RWPE2 (cell line): ENCODE measurements at regions not wholly inside any gene's neighbourhood (a gene's known extent, or its start where the extent isn't known, plus 50 kb on each side); places are given as distances from the start of the nearest gene placed in this dataset.

Experiments
- ATAC-seq: fragments of 200-7000 bp; cut with Tn5 transposase; 3 replicates; pipeline ENCODE4 v1.9.1; 2021; ENCODE audit warnings: low read depth
- DNase-seq: peaks from one replicate; pipeline ENCODE4 v3.0.0-alpha.2; 2020; ENCODE audit warnings: low spot score
- H3K27ac ChIP-seq: fragments of 450-650 bp; 2 replicates; pipeline ENCODE4 v1.5.1; 2017; ENCODE audit warnings: mild to moderate bottlenecking; ENCODE audit not compliant: poor library complexity, severe bottlenecking
- H3K27me3 ChIP-seq: fragments of 250-450 bp; sonication (Bioruptor Pico); 2 replicates; pipeline ENCODE4 v1.5.1; 2021; ENCODE audit warnings: mild to moderate bottlenecking, moderate library complexity; ENCODE audit not compliant: insufficient read depth, poor library complexity, severe bottlenecking
- H3K36me3 ChIP-seq: fragments of 250-450 bp; sonication (Bioruptor Pico); 2 replicates; pipeline ENCODE4 v1.5.1; 2020; ENCODE audit warnings: low read depth, mild to moderate bottlenecking, moderate library complexity
- H3K4me1 ChIP-seq: fragments of 250-450 bp; sonication (Bioruptor Pico); 2 replicates; pipeline ENCODE4 v1.5.1; 2021; ENCODE audit warnings: mild to moderate bottlenecking, moderate library complexity; ENCODE audit not compliant: insufficient read depth, poor library complexity, severe bottlenecking
- H3K4me3 ChIP-seq: fragments of 250-450 bp; sonication (Bioruptor Pico); 2 replicates; pipeline ENCODE4 v1.5.1; 2021; ENCODE audit warnings: mild to moderate bottlenecking, moderate library complexity; ENCODE audit not compliant: severe bottlenecking
- H3K9me3 ChIP-seq: fragments of 250-450 bp; sonication (Bioruptor Pico); 2 replicates; pipeline ENCODE4 v1.5.1; 2021; ENCODE audit warnings: mild to moderate bottlenecking, moderate library complexity; ENCODE audit not compliant: severe bottlenecking
- CTCF ChIP-seq: fragments of 450-650 bp; IDR thresholded peaks from one replicate; pipeline ENCODE4 v1.5.1; 2017; ENCODE audit warnings: mild to moderate bottlenecking, moderate library complexity; ENCODE audit not compliant: poor library complexity, severe bottlenecking

- no peaks in the 10 kb centered on the region for H3K9me3 ChIP-seq
- DNase-seq (no peak), ATAC-seq (no peak)
- no peaks in the 10 kb centered on the region for H3K27me3 ChIP-seq
- no peak overlapping the region for H3K4me3 ChIP-seq
- TF ChIP-seq CTCF, result no peak
- H3K36me3 ChIP-seq, result no peaks in the 10 kb centered on the region
- H3K4me1 ChIP-seq, result peaks cover 8% of the 10 kb centered on the region
- H3K27ac ChIP-seq, result no peak overlapping the region
Measured at GRCh38 chr3:124398594-124398993, 331.7 kb upstream of the UMPS start.

GRCh38 chr3:124401843-124402242 is 328.4 kb upstream of the UMPS start:
- DNase-seq, result no peak
- ATAC-seq, result no peak
- Histone ChIP-seq H3K36me3 (no peaks in the 10 kb centered on the region), H3K4me1 (peaks cover 8% of the 10 kb centered on the region), H3K4me3 (no peak overlapping the region), H3K27ac (no peak overlapping the region), H3K9me3 (no peaks in the 10 kb centered on the region), H3K27me3 (no peaks in the 10 kb centered on the region)
- no peak for TF ChIP-seq CTCF

GRCh38 chr3:124402791-124403190 is 327.5 kb upstream of the UMPS start:
- no peak for DNase-seq
- Histone ChIP-seq H3K4me3 (no peak overlapping the region), H3K27ac (no peak overlapping the region), H3K9me3 (no peaks in the 10 kb centered on the region), H3K36me3 (no peaks in the 10 kb centered on the region), H3K27me3 (no peaks in the 10 kb centered on the region), H3K4me1 (no peaks in the 10 kb centered on the region)
- no peak for ATAC-seq
- no peak for TF ChIP-seq CTCF

GRCh38 chr3:124404621-124405020 is 325.6 kb upstream of the UMPS start:
- H3K4me1 ChIP-seq, result peaks cover 1% of the 10 kb centered on the region
- no peaks in the 10 kb centered on the region for H3K9me3 ChIP-seq
- ATAC-seq, result no peak
- no peak overlapping the region for H3K4me3 ChIP-seq
- H3K36me3 ChIP-seq, result no peaks in the 10 kb centered on the region
- DNase-seq, result no peak
- no peaks in the 10 kb centered on the region for H3K27me3 ChIP-seq
- H3K27ac ChIP-seq, result no peak overlapping the region
- TF ChIP-seq CTCF, result no peak

GRCh38 chr3:124407260-124407659 is 323.0 kb upstream of the UMPS start:
- Histone ChIP-seq H3K27ac (no peak overlapping the region), H3K4me1 (peaks cover 10% of the 10 kb centered on the region), H3K9me3 (no peaks in the 10 kb centered on the region), H3K27me3 (no peaks in the 10 kb centered on the region), H3K36me3 (no peaks in the 10 kb centered on the region), H3K4me3 (no peak overlapping the region)
- peak; percentile 44; the same call in 2 of the 3 replicates for ATAC-seq
- no peak for DNase-seq
- TF ChIP-seq CTCF, result no peak
